ENCODE measurements at regions not wholly inside any gene's neighbourhood (a gene's known extent, or its start where the extent isn't known, plus 50 kb on each side); places are given as distances from the start of the nearest gene placed in this dataset.

- DNase-seq (ENCODE audit: extremely low read depth, low read depth): no peak
- TF ChIP-seq CTCF (IDR thresholded peaks at IDR 0.05; ENCODE audit: low read depth, low read length, missing control alignments): no peak
- no peak overlapping the region for H3K4me3 ChIP-seq (replicated peaks; ENCODE audit: low read depth, low read length)
These were observed 390.3 kb upstream of the CELF2 start for GRCh38 chr10:10627414-10627813.

- no peak overlapping the region for H3K4me3 ChIP-seq (replicated peaks; ENCODE audit: low read depth, low read length)
- TF ChIP-seq CTCF (IDR thresholded peaks at IDR 0.05; ENCODE audit: low read depth, low read length, missing control alignments): no peak
These were observed 388.2 kb upstream of the CELF2 start for GRCh38 chr10:10629512-10629911.

GRCh38 chr10:10630281-10630680 lies 387.4 kb upstream of the CELF2 start:
- no peak for TF ChIP-seq CTCF (IDR thresholded peaks at IDR 0.05; ENCODE audit: low read depth, low read length, missing control alignments)
- no peak overlapping the region for H3K4me3 ChIP-seq (replicated peaks; ENCODE audit: low read depth, low read length)
- no peak for DNase-seq (ENCODE audit: extremely low read depth, low read depth)

More at GRCh38 chr10:10629512-10629911, 388.2 kb upstream of the CELF2 start:
- no peak for DNase-seq (ENCODE audit: extremely low read depth, low read depth)

GRCh38 chr10:10630782-10631181 lies 386.9 kb upstream of the CELF2 start:
- no peak for TF ChIP-seq CTCF (IDR thresholded peaks at IDR 0.05; ENCODE audit: low read depth, low read length, missing control alignments)
- no peak overlapping the region for H3K4me3 ChIP-seq (replicated peaks; ENCODE audit: low read depth, low read length)
- no peak for DNase-seq (ENCODE audit: extremely low read depth, low read depth)

- no peak overlapping the region for H3K4me3 ChIP-seq (replicated peaks; ENCODE audit: low read depth, low read length)
- no peak for DNase-seq (ENCODE audit: extremely low read depth, low read depth)
- TF ChIP-seq CTCF (IDR thresholded peaks at IDR 0.05; ENCODE audit: low read depth, low read length, missing control alignments): no peak
These were observed 375.5 kb upstream of the CELF2 start for GRCh38 chr10:10642189-10642588.

- no peak overlapping the region for H3K4me3 ChIP-seq (replicated peaks; ENCODE audit: low read depth, low read length)
- TF ChIP-seq CTCF (IDR thresholded peaks at IDR 0.05; ENCODE audit: low read depth, low read length, missing control alignments): no peak
- no peak for DNase-seq (ENCODE audit: extremely low read depth, low read depth)
These were observed 374.9 kb upstream of the CELF2 start for GRCh38 chr10:10642751-10643150.

- no peak overlapping the region for H3K4me3 ChIP-seq (replicated peaks; ENCODE audit: low read depth, low read length)
- DNase-seq (ENCODE audit: extremely low read depth, low read depth): no peak
- TF ChIP-seq CTCF (IDR thresholded peaks at IDR 0.05; ENCODE audit: low read depth, low read length, missing control alignments): no peak
These were observed 373.5 kb upstream of the CELF2 start for GRCh38 chr10:10644008-10644646.
